Thyroid gland (tissue), 4 donors: ENCODE measurements at regions not wholly inside any gene's neighbourhood (a gene's known extent, or its start where the extent isn't known, plus 50 kb on each side); places are given as distances from the start of the nearest gene placed in this dataset.

ENCODE experiments used
- DNase-seq, 2 donors: peaks; one replicate each; pipeline ENCODE4 v3.0.0-alpha.2; 2019
- H3K27ac ChIP-seq, 3 donors: fragments of 200-600 bp; sonication (generic); 1 replicate in 2 of 3; 2 replicates in 1 of 3; pipeline ENCODE4 v1.5.1; 2016 to 2019; ENCODE audit warnings: mild to moderate bottlenecking in 1 of 3, moderate library complexity in 1 of 3
- H3K27me3 ChIP-seq: fragments of 200-600 bp; sonication (generic); one replicate; pipeline ENCODE4 v1.5.1; 2019
- H3K36me3 ChIP-seq, 2 donors: fragments of 200-600 bp; sonication (generic); one replicate each; pipeline ENCODE4 v1.5.1; 2016 to 2019
- H3K4me1 ChIP-seq, 2 donors: fragments of 200-600 bp; sonication (generic); one replicate each; pipeline ENCODE4 v1.5.1; 2017 to 2019
- H3K4me3 ChIP-seq, 3 donors: fragments of 200-600 bp; sonication (generic); replicated peaks in 1 of 3; 1 replicate in 2 of 3; 2 replicates in 1 of 3; pipeline ENCODE4 v1.5.1; 2016; ENCODE audit warnings: mild to moderate bottlenecking in 1 of 3
- H3K9me3 ChIP-seq: fragments of 200-600 bp; sonication (generic); one replicate; pipeline ENCODE4 v1.5.1; 2017
- POLR2A ChIP-seq, 2 donors: fragments of 450-650 bp; IDR thresholded peaks; one replicate each; pipeline ENCODE4 v1.6.1; 2017; ENCODE audit warnings: antibody characterized with exemption in 2 of 2, mild to moderate bottlenecking in 2 of 2, moderate library complexity in 1 of 2
- WGBS, 2 donors: methylation state at CpG; one replicate each; pipeline ENCODE4 v1.1.5; 2017; 5-methylcytosine and 5-hydroxymethylcytosine counted together
- intact Hi-C: fragments of 100-400 bp; cut with DNase I; formaldehyde crosslinking; loops from one replicate; pipeline ENCODE4 v1.15.1; 2023
- TF ChIP-seq, protein P1 (sequence below), 6 experiments: fragments of 200-600 bp in 3 of 6; fragments of 450-650 bp in 3 of 6; sonication (generic) in 3 of 6; IDR thresholded peaks; one replicate each; pipeline ENCODE4 v1.5.1; 2016 to 2019; ENCODE audit warnings: antibody characterized with exemption in 6 of 6, mild to moderate bottlenecking in 2 of 6, inconsistent platforms in 1 of 6, moderate library complexity in 1 of 6

DNA sequence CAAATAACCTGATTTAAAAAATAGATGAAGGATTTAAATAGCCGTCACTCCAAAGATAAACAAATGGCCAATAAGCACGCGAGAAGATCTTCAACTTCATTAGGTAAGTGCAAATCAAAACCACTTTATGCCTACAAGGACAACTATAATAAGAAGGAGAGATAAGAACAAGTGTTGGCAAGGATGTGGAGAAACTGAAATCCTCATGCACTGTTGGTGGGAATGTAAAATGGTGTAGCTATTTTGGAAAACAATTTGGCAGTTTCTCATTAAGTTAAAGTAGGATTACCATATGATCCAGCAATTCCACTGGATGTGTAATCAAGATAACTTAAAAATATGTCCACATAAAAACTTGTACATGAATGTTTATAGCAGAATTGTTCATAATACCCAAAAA, 64.1 kb downstream of the CXCL12 start:
- TF ChIP-seq POLR2A (IDR thresholded peaks at IDR 0.05), result no peak
- TF ChIP-seq, protein P1, sequence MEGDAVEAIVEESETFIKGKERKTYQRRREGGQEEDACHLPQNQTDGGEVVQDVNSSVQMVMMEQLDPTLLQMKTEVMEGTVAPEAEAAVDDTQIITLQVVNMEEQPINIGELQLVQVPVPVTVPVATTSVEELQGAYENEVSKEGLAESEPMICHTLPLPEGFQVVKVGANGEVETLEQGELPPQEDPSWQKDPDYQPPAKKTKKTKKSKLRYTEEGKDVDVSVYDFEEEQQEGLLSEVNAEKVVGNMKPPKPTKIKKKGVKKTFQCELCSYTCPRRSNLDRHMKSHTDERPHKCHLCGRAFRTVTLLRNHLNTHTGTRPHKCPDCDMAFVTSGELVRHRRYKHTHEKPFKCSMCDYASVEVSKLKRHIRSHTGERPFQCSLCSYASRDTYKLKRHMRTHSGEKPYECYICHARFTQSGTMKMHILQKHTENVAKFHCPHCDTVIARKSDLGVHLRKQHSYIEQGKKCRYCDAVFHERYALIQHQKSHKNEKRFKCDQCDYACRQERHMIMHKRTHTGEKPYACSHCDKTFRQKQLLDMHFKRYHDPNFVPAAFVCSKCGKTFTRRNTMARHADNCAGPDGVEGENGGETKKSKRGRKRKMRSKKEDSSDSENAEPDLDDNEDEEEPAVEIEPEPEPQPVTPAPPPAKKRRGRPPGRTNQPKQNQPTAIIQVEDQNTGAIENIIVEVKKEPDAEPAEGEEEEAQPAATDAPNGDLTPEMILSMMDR (IDR thresholded peaks at IDR 0.05), result no peak
- Histone ChIP-seq H3K27me3 (no peaks in the 10 kb centered on the region), H3K36me3 (no peaks in the 10 kb centered on the region), H3K4me1 (no peaks in the 10 kb centered on the region), H3K4me3 (no peak overlapping the region), H3K9me3 (no peaks in the 10 kb centered on the region), H3K27ac (no peak overlapping the region)
- DNase-seq, result no peak
- 53 to 58% methylated on average over 3 of the region's 3 CpGs for WGBS, 2 donors
- intact Hi-C loops, result no loop called here

DNA sequence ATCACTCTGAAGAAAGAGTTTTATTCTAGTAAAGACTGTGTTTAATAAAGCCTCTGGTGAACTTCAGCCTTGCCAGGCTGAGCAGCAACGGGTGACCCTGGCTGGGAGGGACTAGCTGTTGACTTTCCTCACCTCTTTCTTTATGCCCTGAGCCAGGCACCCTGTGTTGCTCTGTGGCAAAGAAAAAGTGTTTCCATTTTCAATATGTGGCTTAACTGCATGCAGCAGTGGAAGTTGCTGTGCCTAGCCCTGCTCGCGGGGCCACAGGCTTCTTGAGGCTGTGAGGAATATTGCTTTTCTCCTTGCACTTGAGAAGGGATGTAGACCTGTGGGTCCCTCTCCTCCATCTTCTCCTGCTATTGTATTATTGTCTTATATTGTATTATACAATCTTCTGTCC, 67.0 kb downstream of the CXCL12 start:
- intact Hi-C loops, result no loop called here
- no peak for DNase-seq
- WGBS, 2 donors, result 88% methylated on average over 3 of the region's 3 CpGs
- Histone ChIP-seq H3K4me1 (peaks cover 0 to 8% of the 10 kb centered on the region in 2 donors), H3K27ac (no peak overlapping the region), H3K9me3 (no peaks in the 10 kb centered on the region), H3K4me3 (no peak overlapping the region), H3K36me3 (no peaks in the 10 kb centered on the region), H3K27me3 (no peaks in the 10 kb centered on the region)
- no peak for TF ChIP-seq POLR2A (IDR thresholded peaks at IDR 0.05)
- TF ChIP-seq, protein P1 (IDR thresholded peaks at IDR 0.05), result no peak

DNA sequence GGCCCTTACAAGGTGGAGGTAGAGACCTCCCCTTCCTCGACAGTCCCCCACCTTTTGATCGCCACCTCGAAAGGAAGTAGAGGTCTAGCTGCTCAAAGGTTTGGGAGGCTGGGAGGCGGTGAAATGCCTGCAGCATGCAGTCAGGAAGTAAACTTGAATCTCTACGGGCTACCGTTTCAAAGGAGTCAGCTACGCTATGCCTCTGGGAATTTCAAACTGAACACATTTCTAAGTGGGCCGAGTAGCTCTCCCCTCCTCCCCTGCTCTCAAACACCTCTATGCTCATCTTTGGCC, 68.0 kb downstream of the CXCL12 start:
- Histone ChIP-seq H3K36me3 (no peaks in the 10 kb centered on the region), H3K27me3 (no peaks in the 10 kb centered on the region), H3K9me3 (no peaks in the 10 kb centered on the region), H3K4me3 (no peak overlapping the region), H3K27ac (no peak overlapping the region), H3K4me1 (peaks cover 0 to 8% of the 10 kb centered on the region in 2 donors)
- WGBS, 2 donors, result 86 to 89% methylated on average over 8 of the region's 8 CpGs
- TF ChIP-seq, protein P1 (IDR thresholded peaks at IDR 0.05), result no peak
- no peak for TF ChIP-seq POLR2A (IDR thresholded peaks at IDR 0.05)
- no peak for DNase-seq
- intact Hi-C loops, result no loop called here

DNA sequence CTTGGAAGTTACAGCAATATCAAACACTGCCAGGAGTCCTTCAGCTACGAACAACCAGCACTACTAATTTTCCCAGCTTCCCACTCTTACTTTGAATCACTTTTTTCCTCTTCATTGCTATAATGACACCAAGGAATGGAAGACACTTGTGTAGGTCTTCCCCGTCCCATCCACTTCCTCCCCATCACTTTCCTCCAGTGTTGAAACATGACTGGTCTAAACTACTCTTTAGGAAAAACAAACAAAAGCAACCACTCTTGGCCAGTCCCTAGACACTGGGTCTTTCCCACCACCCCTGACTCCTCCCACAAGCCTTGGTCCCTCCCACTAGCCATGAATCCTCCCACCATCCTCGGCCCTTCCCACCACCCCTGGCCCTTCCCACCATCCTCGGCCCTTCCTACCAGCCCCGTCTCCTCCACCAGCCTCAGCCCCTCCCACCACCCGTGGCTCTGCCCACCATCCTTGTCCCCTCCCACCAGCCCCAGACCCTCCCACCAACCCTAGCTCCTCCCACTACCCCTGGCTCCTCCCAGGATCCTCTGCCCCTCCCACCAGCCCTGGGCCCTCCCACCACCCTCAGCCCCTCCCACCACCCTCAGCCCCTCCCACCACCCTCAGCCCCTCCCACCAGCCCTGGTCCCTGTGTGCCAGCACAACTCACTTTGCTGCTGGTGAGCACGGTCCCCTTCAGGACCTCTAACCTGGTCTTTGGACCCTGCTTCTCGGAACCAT, 68.5 kb downstream of the CXCL12 start:
- WGBS, 2 donors, result 86 to 88% methylated on average over 8 of the region's 8 CpGs
- Histone ChIP-seq H3K27me3 (no peaks in the 10 kb centered on the region), H3K4me3 (no peak overlapping the region), H3K9me3 (no peaks in the 10 kb centered on the region), H3K27ac (no peak overlapping the region), H3K36me3 (no peaks in the 10 kb centered on the region), H3K4me1 (peaks cover 0 to 8% of the 10 kb centered on the region in 2 donors)
- TF ChIP-seq POLR2A (IDR thresholded peaks at IDR 0.05), result no peak
- TF ChIP-seq, protein P1 (IDR thresholded peaks at IDR 0.05), result no peak
- DNase-seq, result no peak
- intact Hi-C loops, result no loop called here

DNA sequence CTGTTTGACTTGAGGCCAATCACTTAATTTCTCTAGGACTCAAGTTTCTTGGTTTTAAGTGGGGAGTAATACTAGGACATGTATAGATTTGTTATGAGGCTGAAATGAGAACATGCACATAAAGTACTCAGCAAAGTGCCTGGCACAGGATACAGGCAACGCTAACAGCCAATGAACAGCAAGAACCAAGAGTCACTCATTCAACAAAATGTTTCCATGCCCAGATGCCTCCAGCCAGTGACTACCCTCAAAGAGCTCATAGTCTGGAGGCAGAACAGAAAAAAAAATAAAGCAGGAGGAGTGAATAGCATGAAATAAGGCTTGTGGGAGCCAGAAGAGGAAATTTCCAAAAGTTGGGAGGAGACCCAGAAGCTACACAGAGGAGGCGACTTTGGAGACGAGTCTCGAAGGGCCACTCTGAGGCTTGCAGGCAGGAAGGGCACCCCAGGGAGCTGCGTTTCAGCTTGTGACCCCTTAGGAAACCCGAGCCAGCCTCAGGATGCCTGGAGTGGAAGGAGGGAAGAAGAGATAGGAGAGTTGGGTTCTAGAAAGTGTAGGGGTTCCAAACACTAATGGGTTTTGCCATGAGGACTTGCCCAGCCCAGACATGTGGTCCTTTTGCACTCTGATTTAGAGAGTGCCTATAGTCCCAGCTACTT, 70.0 kb downstream of the CXCL12 start:
- Histone ChIP-seq H3K4me1 (peaks cover 4 to 16% of the 10 kb centered on the region in 2 donors), H3K27ac (no peak overlapping the region), H3K27me3 (no peaks in the 10 kb centered on the region), H3K36me3 (no peaks in the 10 kb centered on the region), H3K9me3 (no peaks in the 10 kb centered on the region), H3K4me3 (no peak overlapping the region)
- intact Hi-C loops, result loop anchor here (5.0 kb wide), 3 partner anchors 72 to 643 kb away; partner anchors contain the start of gene CXCL12
- 86 to 87% methylated on average over 6 of the region's 6 CpGs for WGBS, 2 donors
- no peak for DNase-seq
- no peak for TF ChIP-seq POLR2A (IDR thresholded peaks at IDR 0.05)
- TF ChIP-seq, protein P1 (IDR thresholded peaks at IDR 0.05), result no peak
